Activated T-cell treated with anti-CD3 and anti-CD28 coated beads, Interleukin-2, amount 50 U/mL, for 72 hours (primary cell): ENCODE measurements at regions not wholly inside any gene's neighbourhood (a gene's known extent, or its start where the extent isn't known, plus 50 kb on each side); places are given as distances from the start of the nearest gene placed in this dataset.

Experiments
- ATAC-seq, 2 donors: fragments of 150-1000 bp; cut with Tn5 transposase; replicated peaks in 1 of 2; 2 replicates each; pipeline ENCODE4 v1.10.0; 2021; ENCODE audit warnings: moderate library complexity in 2 of 2, mild to moderate bottlenecking in 1 of 2
- DNase-seq, 2 donors: peaks; one replicate each; pipeline ENCODE4 v3.0.0; 2021 to 2022; ENCODE audit warnings: mixed read lengths in 1 of 2
- H3K27ac Mint-ChIP-seq: one replicate; pipeline ENCODE4 v1.8.0; 2022; ENCODE audit warnings: mild to moderate bottlenecking, moderate library complexity, mixed read lengths
- H3K27me3 Mint-ChIP-seq: one replicate; pipeline ENCODE4 v1.8.0; 2022; ENCODE audit warnings: low read depth, mixed read lengths
- H3K36me3 Mint-ChIP-seq, 2 donors: one replicate each; pipeline ENCODE4 v1.8.0; 2022; ENCODE audit warnings: mixed read lengths in 2 of 2, mild to moderate bottlenecking in 1 of 2; ENCODE audit not compliant: insufficient read depth in 2 of 2
- H3K4me1 Mint-ChIP-seq: one replicate; pipeline ENCODE4 v1.8.0; 2022; ENCODE audit warnings: low read depth, mixed read lengths
- H3K4me3 Mint-ChIP-seq, 2 donors: one replicate each; pipeline ENCODE4 v1.8.0; 2022; ENCODE audit warnings: mild to moderate bottlenecking in 2 of 2, mixed read lengths in 2 of 2, moderate library complexity in 2 of 2
- H3K9me3 Mint-ChIP-seq, 2 donors: one replicate each; pipeline ENCODE4 v1.8.0; 2022; ENCODE audit warnings: mixed read lengths in 2 of 2

- DNase-seq: no peak
- Mint-ChIP-seq H3K27ac (no peak overlapping the region), H3K4me1 (no peaks in the 10 kb centered on the region), H3K36me3 (no peaks in the 10 kb centered on the region), H3K9me3 (peaks cover 1 to 2% of the 10 kb centered on the region in 2 donors), H3K4me3 (no peak overlapping the region), H3K27me3 (no peaks in the 10 kb centered on the region)
- no peak for ATAC-seq
These were observed 116.8 kb downstream of the TFAP2B start for GRCh38 chr6:50935442-50935841.

- H3K27ac Mint-ChIP-seq: no peak overlapping the region
- H3K9me3 Mint-ChIP-seq: peaks cover 0 to 1% of the 10 kb centered on the region in 2 donors
- no peaks in the 10 kb centered on the region for H3K27me3 Mint-ChIP-seq
- H3K4me3 Mint-ChIP-seq: no peak overlapping the region
- ATAC-seq: no peak
- no peaks in the 10 kb centered on the region for H3K4me1 Mint-ChIP-seq
- DNase-seq: no peak
- no peaks in the 10 kb centered on the region for H3K36me3 Mint-ChIP-seq
These were observed 117.6 kb downstream of the TFAP2B start for GRCh38 chr6:50936277-50936681.

- Mint-ChIP-seq H3K27ac (no peak overlapping the region), H3K4me3 (no peak overlapping the region), H3K9me3 (peaks cover 1 to 3% of the 10 kb centered on the region in 2 donors), H3K4me1 (no peaks in the 10 kb centered on the region), H3K36me3 (no peaks in the 10 kb centered on the region), H3K27me3 (no peaks in the 10 kb centered on the region)
- ATAC-seq (no peak), DNase-seq (no peak)
These were observed 121.3 kb downstream of the TFAP2B start for GRCh38 chr6:50939931-50940330.

- no peaks in the 10 kb centered on the region for H3K27me3 Mint-ChIP-seq
- no peak overlapping the region for H3K27ac Mint-ChIP-seq
- no peaks in the 10 kb centered on the region for H3K36me3 Mint-ChIP-seq
- peaks cover 0 to 5% of the 10 kb centered on the region in 2 donors for H3K9me3 Mint-ChIP-seq
- no peaks in the 10 kb centered on the region for H3K4me1 Mint-ChIP-seq
- no peak for ATAC-seq
- DNase-seq: no peak
- no peak overlapping the region for H3K4me3 Mint-ChIP-seq
These were observed 127.1 kb downstream of the TFAP2B start for GRCh38 chr6:50945789-50946188.

- Mint-ChIP-seq H3K27me3 (no peaks in the 10 kb centered on the region), H3K9me3 (peaks cover 0 to 2% of the 10 kb centered on the region in 2 donors), H3K36me3 (no peaks in the 10 kb centered on the region), H3K4me1 (no peaks in the 10 kb centered on the region), H3K4me3 (no peak overlapping the region), H3K27ac (no peak overlapping the region)
- ATAC-seq (no peak), DNase-seq (no peak)
These were observed 133.6 kb downstream of the TFAP2B start for GRCh38 chr6:50952092-50952907.

- Mint-ChIP-seq H3K27ac (no peak overlapping the region), H3K9me3 (peaks cover 0 to 2% of the 10 kb centered on the region in 2 donors)
- ATAC-seq: no peak
These were observed 137.3 kb downstream of the TFAP2B start for GRCh38 chr6:50956014-50956413.

GRCh38 chr6:50958148-50958697, 139.6 kb downstream of the TFAP2B start:
- no peaks in the 10 kb centered on the region for H3K9me3 Mint-ChIP-seq
- no peaks in the 10 kb centered on the region for H3K36me3 Mint-ChIP-seq
- H3K27me3 Mint-ChIP-seq: no peaks in the 10 kb centered on the region
- no peak for DNase-seq
- H3K27ac Mint-ChIP-seq: no peak overlapping the region
- H3K4me1 Mint-ChIP-seq: no peaks in the 10 kb centered on the region
- no peak for ATAC-seq
- H3K4me3 Mint-ChIP-seq: no peak overlapping the region

More at GRCh38 chr6:50956014-50956413, 137.3 kb downstream of the TFAP2B start:
- no peaks in the 10 kb centered on the region for H3K4me1 Mint-ChIP-seq
- no peak overlapping the region for H3K4me3 Mint-ChIP-seq
- no peak for DNase-seq
- H3K27me3 Mint-ChIP-seq: no peaks in the 10 kb centered on the region
- no peaks in the 10 kb centered on the region for H3K36me3 Mint-ChIP-seq

- H3K36me3 Mint-ChIP-seq: no peaks in the 10 kb centered on the region
- no peaks in the 10 kb centered on the region for H3K4me1 Mint-ChIP-seq
- H3K27me3 Mint-ChIP-seq: no peaks in the 10 kb centered on the region
- H3K9me3 Mint-ChIP-seq: no peaks in the 10 kb centered on the region
- DNase-seq (no peak), ATAC-seq (no peak)
- H3K27ac Mint-ChIP-seq: no peak overlapping the region
- H3K4me3 Mint-ChIP-seq: no peak overlapping the region
These were observed 140.5 kb downstream of the TFAP2B start for GRCh38 chr6:50959081-50959641.

GRCh38 chr6:50961611-50962010, 142.9 kb downstream of the TFAP2B start:
- ATAC-seq: no peak
- H3K4me3 Mint-ChIP-seq: no peak overlapping the region
- no peaks in the 10 kb centered on the region for H3K9me3 Mint-ChIP-seq
- H3K27me3 Mint-ChIP-seq: no peaks in the 10 kb centered on the region
- H3K36me3 Mint-ChIP-seq: no peaks in the 10 kb centered on the region
- no peak for DNase-seq
- no peak overlapping the region for H3K27ac Mint-ChIP-seq
- no peaks in the 10 kb centered on the region for H3K4me1 Mint-ChIP-seq

- Mint-ChIP-seq H3K4me3 (no peak overlapping the region), H3K4me1 (no peaks in the 10 kb centered on the region), H3K27me3 (no peaks in the 10 kb centered on the region), H3K36me3 (no peaks in the 10 kb centered on the region), H3K27ac (no peak overlapping the region), H3K9me3 (no peaks in the 10 kb centered on the region)
- no peak for DNase-seq
- no peak for ATAC-seq
These were observed 143.6 kb downstream of the TFAP2B start for GRCh38 chr6:50962213-50962759.

- H3K9me3 Mint-ChIP-seq: peaks cover 2 to 3% of the 10 kb centered on the region in 2 donors
- no peaks in the 10 kb centered on the region for H3K27me3 Mint-ChIP-seq
- ATAC-seq (no peak), DNase-seq (no peak)
- no peaks in the 10 kb centered on the region for H3K36me3 Mint-ChIP-seq
- H3K4me3 Mint-ChIP-seq: no peak overlapping the region
- no peak overlapping the region for H3K27ac Mint-ChIP-seq
- no peaks in the 10 kb centered on the region for H3K4me1 Mint-ChIP-seq
These were observed 145.3 kb downstream of the TFAP2B start for GRCh38 chr6:50963952-50964351.

- Mint-ChIP-seq H3K27me3 (no peaks in the 10 kb centered on the region), H3K9me3 (peaks cover 4% of the 10 kb centered on the region in 2 donors), H3K4me1 (no peaks in the 10 kb centered on the region), H3K4me3 (no peak overlapping the region), H3K36me3 (no peaks in the 10 kb centered on the region), H3K27ac (no peak overlapping the region)
- no peak for DNase-seq
- ATAC-seq: no peak
These were observed 146.8 kb downstream of the TFAP2B start for GRCh38 chr6:50965495-50965894.

- peaks cover 4 to 6% of the 10 kb centered on the region in 2 donors for H3K9me3 Mint-ChIP-seq
- no peaks in the 10 kb centered on the region for H3K4me1 Mint-ChIP-seq
- no peaks in the 10 kb centered on the region for H3K27me3 Mint-ChIP-seq
- no peak for DNase-seq
- H3K4me3 Mint-ChIP-seq: no peak overlapping the region
- ATAC-seq: no peak
- no peak overlapping the region for H3K27ac Mint-ChIP-seq
- no peaks in the 10 kb centered on the region for H3K36me3 Mint-ChIP-seq
These were observed 147.9 kb downstream of the TFAP2B start for GRCh38 chr6:50966532-50966931.
